ENCODE measurements at regions not wholly inside any gene's neighbourhood (a gene's known extent, or its start where the extent isn't known, plus 50 kb on each side); places are given as distances from the start of the nearest gene placed in this dataset.

DNA sequence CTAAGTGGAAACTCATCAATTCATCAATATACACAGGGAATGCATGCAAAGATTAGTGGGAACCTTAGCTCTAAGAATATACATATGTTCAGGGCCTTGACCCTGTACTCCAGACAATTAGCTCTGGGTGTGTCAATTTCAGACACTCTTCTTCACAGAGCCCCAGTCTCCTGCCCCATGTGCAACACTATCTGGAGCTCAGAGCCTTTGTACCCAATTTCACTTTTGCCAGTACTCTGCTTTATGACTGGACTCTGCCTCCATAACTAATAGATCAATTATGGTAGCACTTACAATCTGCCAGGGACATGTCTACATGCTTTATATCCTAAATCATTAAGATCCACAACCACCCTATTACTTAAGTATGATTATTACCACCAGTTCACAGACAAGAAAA is 152.5 kb upstream of the PLEKHG7 start:
- Histone ChIP-seq H3K4me2 (no peak overlapping the region), H3K27ac (no peak overlapping the region), H2AFZ (replicated peaks) (no peak overlapping the region), H3K36me3 (no peaks in the 10 kb centered on the region), H3K4me3 (no peak overlapping the region), H3K9ac (no peak overlapping the region), H3K4me1 (peaks cover 15% of the 10 kb centered on the region), H3K9me3 (ENCODE audit: low read depth) (no peaks in the 10 kb centered on the region), H3K27me3 (no peaks in the 10 kb centered on the region), H3F3A (ENCODE audit: low read depth) (no peaks in the 10 kb centered on the region), H4K20me1 (ENCODE audit: low read depth) (no peaks in the 10 kb centered on the region), H3K79me2 (ENCODE audit: low read depth) (no peaks in the 10 kb centered on the region)
- H3K36me3 Mint-ChIP-seq, result peaks cover 2% of the 10 kb centered on the region
- no peak overlapping the region for H3K4me3 Mint-ChIP-seq
- TF ChIP-seq, protein P1, sequence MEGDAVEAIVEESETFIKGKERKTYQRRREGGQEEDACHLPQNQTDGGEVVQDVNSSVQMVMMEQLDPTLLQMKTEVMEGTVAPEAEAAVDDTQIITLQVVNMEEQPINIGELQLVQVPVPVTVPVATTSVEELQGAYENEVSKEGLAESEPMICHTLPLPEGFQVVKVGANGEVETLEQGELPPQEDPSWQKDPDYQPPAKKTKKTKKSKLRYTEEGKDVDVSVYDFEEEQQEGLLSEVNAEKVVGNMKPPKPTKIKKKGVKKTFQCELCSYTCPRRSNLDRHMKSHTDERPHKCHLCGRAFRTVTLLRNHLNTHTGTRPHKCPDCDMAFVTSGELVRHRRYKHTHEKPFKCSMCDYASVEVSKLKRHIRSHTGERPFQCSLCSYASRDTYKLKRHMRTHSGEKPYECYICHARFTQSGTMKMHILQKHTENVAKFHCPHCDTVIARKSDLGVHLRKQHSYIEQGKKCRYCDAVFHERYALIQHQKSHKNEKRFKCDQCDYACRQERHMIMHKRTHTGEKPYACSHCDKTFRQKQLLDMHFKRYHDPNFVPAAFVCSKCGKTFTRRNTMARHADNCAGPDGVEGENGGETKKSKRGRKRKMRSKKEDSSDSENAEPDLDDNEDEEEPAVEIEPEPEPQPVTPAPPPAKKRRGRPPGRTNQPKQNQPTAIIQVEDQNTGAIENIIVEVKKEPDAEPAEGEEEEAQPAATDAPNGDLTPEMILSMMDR (IDR thresholded peaks at IDR 0.05), result no peak
- TF ChIP-seq EZH2phosphoT487 (IDR thresholded peaks at IDR 0.05) (no peak), EZH2 (IDR thresholded peaks at IDR 0.05) (no peak)
- no peaks in the 10 kb centered on the region for H3K27me3 Mint-ChIP-seq (ENCODE audit: insufficient read depth, low read depth)
- H3K27ac Mint-ChIP-seq, result no peak overlapping the region
- no peak for DNase-seq (ENCODE audit: low spot score)
- peaks cover 9% of the 10 kb centered on the region for H3K4me1 Mint-ChIP-seq
- H3K9me3 Mint-ChIP-seq, result peaks cover 6% of the 10 kb centered on the region

GRCh38 chr12:92549516-92549915 is 153.3 kb upstream of the PLEKHG7 start:
- peaks cover 10% of the 10 kb centered on the region for H3K4me1 ChIP-seq
- Mint-ChIP-seq H3K27ac (no peak overlapping the region), H3K36me3 (peaks cover 2% of the 10 kb centered on the region), H3K27me3 (ENCODE audit: insufficient read depth, low read depth) (no peaks in the 10 kb centered on the region), H3K4me3 (no peak overlapping the region), H3K9me3 (peaks cover 4% of the 10 kb centered on the region), H3K4me1 (peaks cover 8% of the 10 kb centered on the region)
- no peaks in the 10 kb centered on the region for H3K79me2 ChIP-seq (ENCODE audit: low read depth)
- H3F3A ChIP-seq (ENCODE audit: low read depth), result no peaks in the 10 kb centered on the region
- TF ChIP-seq, protein P1 (IDR thresholded peaks at IDR 0.05), result no peak
- TF ChIP-seq EZH2phosphoT487 (IDR thresholded peaks at IDR 0.05) (no peak), EZH2 (IDR thresholded peaks at IDR 0.05) (no peak)
- no peak overlapping the region for H3K27ac ChIP-seq
- H3K9me3 ChIP-seq (ENCODE audit: low read depth), result no peaks in the 10 kb centered on the region
- no peak overlapping the region for H2AFZ ChIP-seq (replicated peaks)
- no peak for DNase-seq (ENCODE audit: low spot score)
- no peak overlapping the region for H3K9ac ChIP-seq
- no peaks in the 10 kb centered on the region for H4K20me1 ChIP-seq (ENCODE audit: low read depth)
- H3K4me2 ChIP-seq, result no peak overlapping the region
- no peak overlapping the region for H3K4me3 ChIP-seq
- H3K36me3 ChIP-seq, result no peaks in the 10 kb centered on the region
- no peaks in the 10 kb centered on the region for H3K27me3 ChIP-seq

DNA sequence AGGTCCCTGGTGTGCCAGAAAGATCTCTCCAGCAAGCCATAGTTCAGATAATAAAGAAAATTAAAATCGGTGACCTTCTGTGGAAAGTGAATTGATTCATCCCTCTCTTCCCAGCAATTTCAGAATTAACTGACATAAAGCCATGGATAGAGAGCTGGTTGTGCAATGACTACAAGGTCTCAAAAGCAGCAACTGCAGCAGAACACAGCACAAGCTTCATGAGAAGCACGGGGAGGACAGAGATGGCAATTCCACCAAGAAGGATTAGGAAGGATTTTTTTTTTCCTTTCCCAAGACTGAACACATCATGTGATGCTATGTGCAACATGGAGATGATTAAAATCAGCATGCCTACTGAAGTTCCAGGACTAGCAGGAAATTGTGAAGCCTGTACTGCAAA is 154.9 kb upstream of the PLEKHG7 start:
- H3K36me3 Mint-ChIP-seq, result peaks cover 2% of the 10 kb centered on the region
- Histone ChIP-seq H3K4me1 (no peaks in the 10 kb centered on the region), H3F3A (ENCODE audit: low read depth) (no peaks in the 10 kb centered on the region), H3K79me2 (ENCODE audit: low read depth) (no peaks in the 10 kb centered on the region), H3K4me2 (no peak overlapping the region), H2AFZ (replicated peaks) (no peak overlapping the region), H4K20me1 (ENCODE audit: low read depth) (no peaks in the 10 kb centered on the region), H3K9ac (no peak overlapping the region), H3K36me3 (no peaks in the 10 kb centered on the region), H3K27me3 (no peaks in the 10 kb centered on the region), H3K4me3 (no peak overlapping the region), H3K27ac (no peak overlapping the region), H3K9me3 (ENCODE audit: low read depth) (no peaks in the 10 kb centered on the region)
- no peaks in the 10 kb centered on the region for H3K27me3 Mint-ChIP-seq (ENCODE audit: insufficient read depth, low read depth)
- no peak for DNase-seq (ENCODE audit: low spot score)
- no peak overlapping the region for H3K27ac Mint-ChIP-seq
- H3K9me3 Mint-ChIP-seq, result peaks cover 4% of the 10 kb centered on the region
- no peak overlapping the region for H3K4me3 Mint-ChIP-seq
- no peak for TF ChIP-seq EZH2phosphoT487 (IDR thresholded peaks at IDR 0.05)
- no peak for TF ChIP-seq EZH2 (IDR thresholded peaks at IDR 0.05)
- TF ChIP-seq, protein P1 (IDR thresholded peaks at IDR 0.05), result no peak
- H3K4me1 Mint-ChIP-seq, result peaks cover 19% of the 10 kb centered on the region

All from neural progenitor cell (in vitro differentiated cells).